ENCODE measurements at regions not wholly inside any gene's neighbourhood (a gene's known extent, or its start where the extent isn't known, plus 50 kb on each side); places are given as distances from the start of the nearest gene placed in this dataset.

- TF ChIP-seq EP300 (IDR thresholded peaks at IDR 0.05) (no peak), CTCF (IDR thresholded peaks at IDR 0.05) (no peak)
Measured at GRCh38 chr7:112630565-112630964, 149.8 kb downstream of the LSMEM1 start.
